Vagina (tissue), 2 donors: ENCODE measurements at regions not wholly inside any gene's neighbourhood (a gene's known extent, or its start where the extent isn't known, plus 50 kb on each side); places are given as distances from the start of the nearest gene placed in this dataset.

Source experiments
- DNase-seq, 2 donors: peaks; one replicate each; pipeline ENCODE4 v3.0.0-alpha.2; 2017; ENCODE audit errors: extremely low spot score in 2 of 2
- H3K27ac ChIP-seq: fragments of 200-600 bp; sonication (generic); one replicate; pipeline ENCODE4 v1.5.1; 2019
- H3K27me3 ChIP-seq: fragments of 200-600 bp; sonication (generic); one replicate; pipeline ENCODE4 v1.5.1; 2019
- H3K36me3 ChIP-seq, 2 donors: fragments of 200-600 bp; sonication (generic); one replicate each; pipeline ENCODE4 v1.5.1; 2017 to 2019
- H3K4me1 ChIP-seq: fragments of 200-600 bp; sonication (generic); one replicate; pipeline ENCODE4 v1.5.1; 2019
- H3K4me3 ChIP-seq, 2 donors: fragments of 200-600 bp; sonication (generic); 1 replicate in 1 of 2; 2 replicates in 1 of 2; pipeline ENCODE4 v1.5.1; 2016 to 2019
- H3K9me3 ChIP-seq: fragments of 200-600 bp; sonication (generic); one replicate; pipeline ENCODE4 v1.5.1; 2019
- CTCF ChIP-seq, 3 experiments: fragments of 450-650 bp in 2 of 3; fragments of 200-600 bp in 1 of 3; sonication (generic) in 1 of 3; IDR thresholded peaks; one replicate each; pipeline ENCODE4 v1.5.1; 2017 to 2019; ENCODE audit warnings: antibody characterized with exemption in 3 of 3, mild to moderate bottlenecking in 2 of 3, moderate library complexity in 2 of 3
- POLR2A ChIP-seq, 2 donors: fragments of 450-650 bp; IDR thresholded peaks; one replicate each; pipeline ENCODE4 v1.6.1; 2017; ENCODE audit warnings: antibody characterized with exemption in 2 of 2, mild to moderate bottlenecking in 2 of 2, moderate library complexity in 2 of 2
- POLR2AphosphoS5 ChIP-seq, 2 donors: sonication (generic); formaldehyde crosslinking; IDR thresholded peaks; one replicate each; pipeline ENCODE4 v1.9.0; 2017; ENCODE audit warnings: antibody characterized with exemption in 2 of 2, mild to moderate bottlenecking in 2 of 2, low read depth in 1 of 2; ENCODE audit not compliant: insufficient read depth in 1 of 2
- intact Hi-C: fragments of 100-400 bp; cut with DNase I; formaldehyde crosslinking; loops from one replicate; pipeline ENCODE4 v1.15.1; 2023

DNA sequence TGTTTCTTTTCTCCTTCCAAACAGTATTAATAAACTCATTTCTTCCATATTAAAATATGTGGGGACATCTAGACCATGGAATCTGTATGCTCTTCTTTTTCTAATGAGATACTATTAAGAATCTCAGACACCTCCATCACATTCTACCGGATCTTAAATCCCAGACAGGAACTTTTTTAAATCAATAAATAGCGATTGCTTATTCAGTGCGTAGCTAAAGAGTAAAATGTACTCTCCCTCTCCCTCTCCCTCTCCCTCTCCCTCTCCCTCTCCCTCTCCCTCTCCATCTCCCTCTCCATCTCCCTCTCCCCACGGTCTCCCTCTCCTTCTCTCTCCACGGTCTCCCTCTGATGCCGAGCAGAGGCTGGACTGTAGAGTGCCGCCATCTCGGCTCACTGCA is 297.0 kb downstream of the HNRNPD start:
- Histone ChIP-seq H3K9me3 (no peaks in the 10 kb centered on the region), H3K27me3 (no peaks in the 10 kb centered on the region), H3K36me3 (no peaks in the 10 kb centered on the region), H3K27ac (no peak overlapping the region), H3K4me1 (no peaks in the 10 kb centered on the region), H3K4me3 (no peak overlapping the region)
- intact Hi-C loops, result no loop called here
- DNase-seq, result no peak
- TF ChIP-seq POLR2A (IDR thresholded peaks at IDR 0.05), result no peak
- no peak for TF ChIP-seq CTCF (IDR thresholded peaks at IDR 0.05)
- TF ChIP-seq POLR2AphosphoS5 (IDR thresholded peaks at IDR 0.05; ENCODE audit: insufficient read depth in 1 of 2, low read depth in 1 of 2), result no peak

GRCh38 chr4:82076359-82076758 is 297.4 kb downstream of the HNRNPD start:
- no peaks in the 10 kb centered on the region for H3K36me3 ChIP-seq
- DNase-seq, result no peak
- H3K4me1 ChIP-seq, result no peaks in the 10 kb centered on the region
- no peaks in the 10 kb centered on the region for H3K9me3 ChIP-seq
- intact Hi-C loops, result no loop called here
- H3K27ac ChIP-seq, result no peak overlapping the region
- no peaks in the 10 kb centered on the region for H3K27me3 ChIP-seq
- no peak for TF ChIP-seq POLR2AphosphoS5 (IDR thresholded peaks at IDR 0.05; ENCODE audit: insufficient read depth in 1 of 2, low read depth in 1 of 2)
- TF ChIP-seq POLR2A (IDR thresholded peaks at IDR 0.05), result no peak
- TF ChIP-seq CTCF (IDR thresholded peaks at IDR 0.05), result no peak
- no peak overlapping the region for H3K4me3 ChIP-seq

DNA sequence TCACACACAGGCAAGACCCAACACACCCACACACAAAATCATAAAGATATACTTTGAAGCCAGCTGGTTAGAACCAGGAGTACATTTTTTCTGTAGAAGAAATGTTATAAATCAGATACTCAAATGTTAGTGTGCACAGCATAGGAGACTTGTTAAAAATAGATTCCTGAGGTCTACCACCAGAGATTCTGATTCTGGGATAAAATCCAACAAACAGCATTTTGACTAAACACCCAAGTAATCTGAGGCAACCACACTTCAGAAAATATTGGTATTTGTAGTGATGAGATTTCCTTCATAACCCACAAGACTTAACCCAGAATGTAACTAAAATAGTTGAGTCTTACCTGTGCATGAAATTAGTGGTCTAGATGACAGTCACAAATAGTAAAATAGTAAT is 301.8 kb downstream of the HNRNPD start:
- H3K4me3 ChIP-seq, result no peak overlapping the region
- H3K27ac ChIP-seq, result no peak overlapping the region
- intact Hi-C loops, result no loop called here
- H3K27me3 ChIP-seq, result no peaks in the 10 kb centered on the region
- no peaks in the 10 kb centered on the region for H3K4me1 ChIP-seq
- H3K36me3 ChIP-seq, result no peaks in the 10 kb centered on the region
- no peaks in the 10 kb centered on the region for H3K9me3 ChIP-seq
- TF ChIP-seq CTCF (IDR thresholded peaks at IDR 0.05) (no peak), POLR2A (IDR thresholded peaks at IDR 0.05) (no peak), POLR2AphosphoS5 (IDR thresholded peaks at IDR 0.05; ENCODE audit: insufficient read depth in 1 of 2, low read depth in 1 of 2) (no peak)
- no peak for DNase-seq

DNA sequence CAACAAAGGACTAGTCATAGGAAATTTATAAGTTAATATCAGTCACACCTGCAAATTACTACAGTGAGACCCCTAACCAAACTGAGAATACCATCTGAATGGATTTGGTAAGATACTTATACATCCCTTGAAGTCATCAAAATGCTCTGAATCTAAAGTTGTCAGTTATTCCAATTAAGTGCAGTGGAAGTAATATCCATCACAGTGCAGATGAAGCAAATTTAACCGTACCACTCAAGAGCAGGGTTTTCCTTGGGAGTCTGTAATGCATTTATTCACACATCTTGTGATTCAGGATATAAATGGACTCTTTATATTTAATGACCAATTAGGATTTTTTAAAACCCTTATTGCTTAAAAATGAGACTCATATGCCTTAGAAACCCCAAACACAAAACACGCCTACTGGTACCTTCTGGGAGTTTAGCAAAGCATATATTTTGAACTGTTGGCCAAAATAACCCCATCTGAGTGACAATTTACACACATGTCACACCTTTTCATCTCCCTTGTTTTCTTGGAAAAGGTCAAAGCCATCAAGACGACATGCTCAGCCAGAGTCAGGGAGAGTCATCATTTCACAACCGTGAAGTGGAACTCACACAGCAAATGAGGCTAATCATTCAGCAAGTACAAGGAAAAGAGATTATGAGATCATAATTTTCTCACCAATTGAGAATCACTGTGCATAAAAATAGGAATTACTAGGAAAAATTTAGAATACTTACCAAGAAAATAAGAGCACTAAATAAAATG is 303.7 kb downstream of the HNRNPD start:
- Histone ChIP-seq H3K4me1 (no peaks in the 10 kb centered on the region), H3K4me3 (no peak overlapping the region), H3K27ac (no peak overlapping the region), H3K9me3 (no peaks in the 10 kb centered on the region), H3K36me3 (no peaks in the 10 kb centered on the region), H3K27me3 (no peaks in the 10 kb centered on the region)
- TF ChIP-seq POLR2A (IDR thresholded peaks at IDR 0.05) (no peak), CTCF (IDR thresholded peaks at IDR 0.05) (no peak)
- intact Hi-C loops, result no loop called here
- DNase-seq, result no peak

GRCh38 chr4:82063017-82063416 is 310.8 kb downstream of the HNRNPD start:
- intact Hi-C loops, result no loop called here
- Histone ChIP-seq H3K4me1 (no peaks in the 10 kb centered on the region), H3K4me3 (no peak overlapping the region), H3K27me3 (no peaks in the 10 kb centered on the region), H3K9me3 (no peaks in the 10 kb centered on the region), H3K36me3 (no peaks in the 10 kb centered on the region), H3K27ac (no peak overlapping the region)
- DNase-seq, result no peak
- TF ChIP-seq CTCF (IDR thresholded peaks at IDR 0.05) (no peak), POLR2A (IDR thresholded peaks at IDR 0.05) (no peak), POLR2AphosphoS5 (IDR thresholded peaks at IDR 0.05; ENCODE audit: insufficient read depth in 1 of 2, low read depth in 1 of 2) (no peak)
